ENCODE measurements at regions not wholly inside any gene's neighbourhood (a gene's known extent, or its start where the extent isn't known, plus 50 kb on each side); places are given as distances from the start of the nearest gene placed in this dataset.

DNA sequence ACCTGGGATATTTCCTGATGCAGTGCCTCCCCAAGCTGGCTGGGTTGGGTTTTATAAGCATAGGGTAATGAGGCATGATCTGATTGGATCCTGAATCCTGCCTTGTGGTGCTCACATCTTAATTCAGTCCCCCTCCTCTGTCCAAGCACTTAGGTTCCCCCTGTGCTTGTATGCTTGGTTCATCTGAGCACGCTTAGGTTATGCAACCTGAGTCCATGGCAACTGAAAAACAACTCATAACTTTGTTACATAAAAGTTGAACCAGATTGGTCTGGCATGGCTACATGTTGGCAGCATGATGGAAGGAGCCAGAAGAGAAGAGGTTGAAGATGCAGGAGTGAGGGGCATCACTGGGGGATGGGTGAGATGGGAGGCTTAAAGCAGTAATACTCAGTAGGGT is 57.3 kb upstream of the OSBPL3 start:
- FAIRE-seq (no peak), DNase-seq (ENCODE audit: insufficient read length, low spot score) (no peak)
- no peak for TF ChIP-seq POLR2A (IDR thresholded peaks at IDR 0.05; ENCODE audit: low read depth, low read length)

DNA sequence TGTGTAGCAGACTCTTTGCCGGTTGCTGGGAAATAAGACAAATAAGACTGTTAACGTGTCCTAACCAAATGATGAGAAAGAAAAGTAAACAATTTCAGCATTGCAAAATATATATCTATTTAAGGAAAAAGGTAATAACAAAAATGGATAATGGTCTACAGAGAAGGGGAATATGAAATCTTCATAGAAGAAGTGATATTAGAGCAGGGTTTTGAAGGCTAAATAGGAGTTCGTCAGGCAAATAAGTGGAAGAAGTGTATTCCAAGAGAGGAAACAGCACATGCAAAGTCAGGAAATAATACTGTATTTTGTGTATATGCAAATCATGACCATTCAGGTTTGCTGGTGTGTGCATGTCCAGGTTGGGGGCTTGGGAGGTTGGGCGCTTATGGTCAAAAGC is 55.3 kb upstream of the OSBPL3 start:
- no peak for DNase-seq (ENCODE audit: insufficient read length, low spot score)
- TF ChIP-seq POLR2A (IDR thresholded peaks at IDR 0.05; ENCODE audit: low read depth, low read length): no peak
- FAIRE-seq: no peak

DNA sequence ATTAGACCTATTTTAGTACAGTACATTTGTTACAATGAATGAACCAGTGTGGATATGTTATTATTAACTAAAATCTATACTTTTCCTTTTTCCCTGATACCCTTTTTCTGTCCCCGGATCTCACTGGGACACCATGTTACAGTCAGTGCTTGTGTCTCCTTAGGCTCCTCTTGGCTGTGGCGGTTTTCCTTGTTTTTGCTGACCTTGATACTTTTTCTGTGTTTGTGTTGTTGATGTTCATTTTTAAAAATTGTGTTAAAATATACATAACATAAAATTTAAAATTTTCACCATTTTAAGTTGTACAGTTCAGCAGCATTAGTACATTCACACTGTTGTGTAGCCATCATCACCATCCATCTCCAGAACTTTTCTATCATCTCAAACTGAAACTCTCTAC is 54.2 kb upstream of the OSBPL3 start:
- FAIRE-seq (no peak), DNase-seq (ENCODE audit: insufficient read length, low spot score) (no peak)
- no peak for TF ChIP-seq POLR2A (IDR thresholded peaks at IDR 0.05; ENCODE audit: low read depth, low read length)

GRCh38 chr7:25032774-25033743 is 53.1 kb upstream of the OSBPL3 start:
- no peak for FAIRE-seq
- no peak for TF ChIP-seq POLR2A (IDR thresholded peaks at IDR 0.05; ENCODE audit: low read depth, low read length)
- DNase-seq (ENCODE audit: insufficient read length, low spot score): no peak

- DNase-seq (ENCODE audit: insufficient read length, low spot score) (no peak), FAIRE-seq (no peak)
- no peak for TF ChIP-seq POLR2A (IDR thresholded peaks at IDR 0.05; ENCODE audit: low read depth, low read length)
Measured at GRCh38 chr7:25031432-25031831, 51.5 kb upstream of the OSBPL3 start.

DNA sequence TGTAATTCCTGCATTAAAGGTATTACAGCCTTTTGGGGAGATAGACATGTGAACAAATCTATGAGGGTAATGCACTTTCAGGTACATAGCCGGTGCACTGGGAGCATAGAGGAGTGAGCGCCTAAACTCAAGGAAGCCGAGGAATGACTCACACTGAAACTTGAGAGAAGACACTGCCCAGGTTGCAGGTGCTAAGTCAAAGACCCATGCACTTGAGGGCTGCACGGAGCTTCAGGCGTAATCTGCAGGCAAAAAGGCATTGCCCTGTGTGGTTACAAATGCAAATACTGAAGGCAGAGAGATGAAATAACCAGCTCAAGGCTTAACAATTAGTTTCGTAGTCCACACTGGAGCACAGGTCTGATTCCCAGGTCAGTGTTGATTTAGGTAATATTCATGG is 51.0 kb upstream of the OSBPL3 start:
- FAIRE-seq: no peak
- DNase-seq (ENCODE audit: insufficient read length, low spot score): no peak
- TF ChIP-seq POLR2A (IDR thresholded peaks at IDR 0.05; ENCODE audit: low read depth, low read length): no peak
